GM06990 (cell line): ENCODE measurements at regions not wholly inside any gene's neighbourhood (a gene's known extent, or its start where the extent isn't known, plus 50 kb on each side); places are given as distances from the start of the nearest gene placed in this dataset.

ENCODE experiments used
- DNase-seq: peaks from one replicate; pipeline ENCODE4 v3.0.0-alpha.2; 2011; ENCODE audit not compliant: insufficient read length; ENCODE audit errors: extremely low read depth
- H3K27me3 ChIP-seq: replicated peaks from 2 replicates; pipeline ENCODE4 v1.6.0; 2011; ENCODE audit warnings: low read length; ENCODE audit not compliant: control insufficient read depth, insufficient read depth
- H3K36me3 ChIP-seq: 2 replicates; pipeline ENCODE4 v1.5.1; 2011; ENCODE audit warnings: low read length; ENCODE audit not compliant: control insufficient read depth, insufficient read depth
- H3K4me3 ChIP-seq: replicated peaks from 2 replicates; pipeline ENCODE4 v1.5.1; 2011; ENCODE audit warnings: low read depth, mild to moderate bottlenecking, control low read depth, low read length
- TF ChIP-seq, protein P1 (sequence below): IDR thresholded peaks from 2 replicates; pipeline ENCODE4 v1.5.1; 2011; ENCODE audit warnings: low read length, control low read depth, mild to moderate bottlenecking, inconsistent platforms; ENCODE audit not compliant: insufficient read depth, poor library complexity, severe bottlenecking

DNA sequence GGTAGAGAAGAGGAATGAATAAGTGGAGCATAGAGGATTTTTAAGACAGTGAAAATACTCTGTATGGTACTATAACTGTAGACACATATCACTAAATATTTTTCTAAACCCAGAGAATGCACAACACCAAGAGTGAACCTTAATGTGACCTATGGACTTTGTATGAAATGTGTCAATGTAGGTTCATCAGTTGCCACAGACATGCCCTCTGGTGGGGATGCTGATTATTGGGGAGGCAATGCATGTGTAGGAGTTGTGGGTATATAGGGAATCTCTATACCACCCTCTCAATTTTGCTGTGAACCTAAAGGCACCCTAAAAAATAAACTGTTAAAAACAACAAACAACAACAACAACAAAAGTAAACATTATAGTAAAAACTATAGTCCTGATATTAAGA, 293.7 kb downstream of the RNF144B start:
- no peaks in the 10 kb centered on the region for H3K36me3 ChIP-seq
- no peak overlapping the region for H3K4me3 ChIP-seq
- TF ChIP-seq, protein P1, sequence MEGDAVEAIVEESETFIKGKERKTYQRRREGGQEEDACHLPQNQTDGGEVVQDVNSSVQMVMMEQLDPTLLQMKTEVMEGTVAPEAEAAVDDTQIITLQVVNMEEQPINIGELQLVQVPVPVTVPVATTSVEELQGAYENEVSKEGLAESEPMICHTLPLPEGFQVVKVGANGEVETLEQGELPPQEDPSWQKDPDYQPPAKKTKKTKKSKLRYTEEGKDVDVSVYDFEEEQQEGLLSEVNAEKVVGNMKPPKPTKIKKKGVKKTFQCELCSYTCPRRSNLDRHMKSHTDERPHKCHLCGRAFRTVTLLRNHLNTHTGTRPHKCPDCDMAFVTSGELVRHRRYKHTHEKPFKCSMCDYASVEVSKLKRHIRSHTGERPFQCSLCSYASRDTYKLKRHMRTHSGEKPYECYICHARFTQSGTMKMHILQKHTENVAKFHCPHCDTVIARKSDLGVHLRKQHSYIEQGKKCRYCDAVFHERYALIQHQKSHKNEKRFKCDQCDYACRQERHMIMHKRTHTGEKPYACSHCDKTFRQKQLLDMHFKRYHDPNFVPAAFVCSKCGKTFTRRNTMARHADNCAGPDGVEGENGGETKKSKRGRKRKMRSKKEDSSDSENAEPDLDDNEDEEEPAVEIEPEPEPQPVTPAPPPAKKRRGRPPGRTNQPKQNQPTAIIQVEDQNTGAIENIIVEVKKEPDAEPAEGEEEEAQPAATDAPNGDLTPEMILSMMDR: no peak
- DNase-seq: no peak
- H3K27me3 ChIP-seq: no peaks in the 10 kb centered on the region

DNA sequence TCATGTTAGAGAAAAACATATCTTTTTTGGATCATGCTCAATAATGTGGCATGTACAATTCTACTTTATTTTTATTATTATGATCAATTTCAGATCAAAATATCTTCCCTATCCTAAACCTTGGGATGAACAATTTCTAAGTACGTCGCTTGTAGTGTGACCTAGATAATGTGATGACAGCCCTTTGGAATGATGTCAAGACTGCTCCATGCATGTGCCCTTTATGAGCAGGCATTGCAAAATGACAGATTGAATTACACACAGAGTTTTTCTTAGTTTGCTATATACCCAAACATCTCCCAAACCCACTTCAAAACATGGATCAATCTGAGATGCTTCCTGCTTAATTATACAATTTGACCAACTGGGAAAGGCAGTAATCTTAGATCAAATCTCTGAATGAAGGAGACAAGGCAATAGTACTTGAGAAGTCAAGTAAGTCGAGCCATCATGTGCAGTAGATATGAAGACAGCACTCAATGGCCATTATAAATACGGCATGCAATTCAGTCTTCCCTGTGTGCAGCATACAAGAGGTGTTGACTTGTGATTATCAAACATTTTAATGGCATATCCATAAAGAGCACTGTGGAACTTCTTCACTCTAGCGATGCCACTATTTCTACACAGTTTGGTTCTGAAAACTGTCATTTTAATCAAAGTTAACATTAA, 294.8 kb downstream of the RNF144B start:
- DNase-seq: no peak
- no peaks in the 10 kb centered on the region for H3K36me3 ChIP-seq
- H3K27me3 ChIP-seq: no peaks in the 10 kb centered on the region
- TF ChIP-seq, protein P1: no peak
- no peak overlapping the region for H3K4me3 ChIP-seq

DNA sequence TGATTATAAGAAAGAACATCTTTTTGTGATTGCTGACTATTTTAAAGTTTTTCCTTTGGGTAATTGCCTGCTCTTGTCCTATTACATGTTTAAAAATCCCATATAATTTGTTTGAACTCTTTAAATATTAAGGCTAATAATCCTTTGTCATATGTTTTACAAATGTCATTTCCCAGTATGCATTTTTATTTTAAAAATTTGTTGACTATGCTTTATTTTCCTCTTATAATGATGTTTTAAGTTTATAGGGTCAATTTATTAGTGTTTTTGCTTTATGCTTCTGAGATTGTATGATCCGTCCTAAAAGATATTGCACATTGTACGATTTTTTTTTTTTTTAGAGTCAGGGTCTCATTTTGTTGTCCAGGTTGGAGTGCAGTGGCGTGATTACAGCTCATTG, 297.2 kb downstream of the RNF144B start:
- TF ChIP-seq, protein P1: no peak
- DNase-seq: no peak
- Histone ChIP-seq H3K4me3 (no peak overlapping the region), H3K27me3 (no peaks in the 10 kb centered on the region), H3K36me3 (no peaks in the 10 kb centered on the region)

DNA sequence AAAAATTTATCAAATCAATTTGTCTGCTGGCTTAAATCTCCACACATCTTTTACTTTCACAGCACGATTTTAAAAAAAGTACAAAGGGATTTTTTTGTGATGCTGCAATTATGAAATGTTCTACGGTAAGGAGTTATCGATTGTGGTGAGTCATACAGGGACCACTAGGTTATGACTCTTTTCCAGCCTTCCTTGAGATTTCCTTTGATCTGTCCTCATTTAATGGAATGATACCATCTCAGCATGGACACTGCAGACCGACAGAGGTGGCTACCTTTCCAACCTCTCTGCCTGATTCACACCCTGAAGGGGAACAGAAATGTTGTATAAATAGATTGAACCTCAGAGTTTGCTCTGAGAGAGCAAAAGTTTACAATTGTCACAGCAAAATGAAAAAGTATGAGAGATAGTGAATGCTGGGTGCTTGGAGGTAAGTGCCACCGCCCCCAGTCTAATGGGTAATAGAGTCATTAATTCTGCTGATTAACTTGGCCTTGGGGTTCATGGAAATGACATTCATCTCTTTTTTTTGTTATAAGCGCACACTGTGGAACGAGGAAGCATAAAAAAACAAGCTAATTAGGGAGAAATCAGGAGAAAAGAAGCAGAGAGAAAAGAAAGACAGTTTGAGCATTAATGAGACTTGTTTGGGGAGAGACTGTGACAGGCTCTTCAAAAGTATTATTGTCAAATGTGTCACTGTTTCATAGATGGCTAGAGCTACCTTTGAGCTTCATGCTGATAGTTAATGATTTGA, 306.0 kb downstream of the RNF144B start:
- no peak overlapping the region for H3K4me3 ChIP-seq
- DNase-seq: no peak
- TF ChIP-seq, protein P1: no peak
- no peaks in the 10 kb centered on the region for H3K36me3 ChIP-seq
- no peaks in the 10 kb centered on the region for H3K27me3 ChIP-seq

DNA sequence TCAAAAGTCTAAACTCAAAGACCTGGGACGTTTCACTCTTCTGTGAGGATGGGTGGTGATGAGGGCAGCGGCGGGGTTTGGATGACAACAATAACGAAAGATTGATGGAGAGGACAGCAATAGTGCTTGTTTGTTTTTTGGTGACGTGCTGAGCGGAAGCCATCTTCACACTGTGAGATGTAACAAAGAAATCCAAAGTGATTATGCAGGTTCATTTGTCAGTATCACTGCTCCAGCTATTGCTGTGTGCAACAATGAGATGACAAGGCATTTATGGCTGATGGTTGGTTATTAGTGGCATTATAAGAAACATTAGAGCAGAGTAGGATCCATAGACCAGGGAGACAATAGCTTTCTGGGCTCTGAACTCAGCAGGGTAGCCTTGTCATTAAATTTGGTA, 306.7 kb downstream of the RNF144B start:
- no peak for DNase-seq
- H3K27me3 ChIP-seq: no peaks in the 10 kb centered on the region
- H3K36me3 ChIP-seq: no peaks in the 10 kb centered on the region
- TF ChIP-seq, protein P1: no peak
- no peak overlapping the region for H3K4me3 ChIP-seq
